AG09309 (cell line): ENCODE measurements at regions not wholly inside any gene's neighbourhood (a gene's known extent, or its start where the extent isn't known, plus 50 kb on each side); places are given as distances from the start of the nearest gene placed in this dataset.

Experiments
- DNase-seq: peaks from one replicate; pipeline ENCODE4 v3.0.0-alpha.2; 2010; ENCODE audit warnings: low read depth
- H3K4me3 ChIP-seq: 2 replicates; pipeline ENCODE4 v1.5.1; 2011; ENCODE audit warnings: mild to moderate bottlenecking, low read depth, low read length, moderate library complexity; ENCODE audit not compliant: control insufficient read depth
- CTCF ChIP-seq: IDR thresholded peaks from 2 replicates; pipeline ENCODE4 v1.5.1; 2011; ENCODE audit warnings: mild to moderate bottlenecking, low read depth, low read length, inconsistent platforms; ENCODE audit not compliant: insufficient read depth, control insufficient read depth; ENCODE audit errors: missing control alignments

- TF ChIP-seq CTCF, result no peak
- DNase-seq, result no peak
- H3K4me3 ChIP-seq, result no peak overlapping the region
Measured at GRCh38 chr4:148730082-148730640, 287.9 kb upstream of the NR3C2 start.

- TF ChIP-seq CTCF, result no peak
- no peak overlapping the region for H3K4me3 ChIP-seq
- no peak for DNase-seq
Measured at GRCh38 chr4:148717988-148718387, 275.8 kb upstream of the NR3C2 start.

- TF ChIP-seq CTCF, result no peak
- H3K4me3 ChIP-seq, result no peak overlapping the region
- DNase-seq, result no peak
Measured at GRCh38 chr4:148716431-148717052, 274.3 kb upstream of the NR3C2 start.

GRCh38 chr4:148704291-148704690, 262.1 kb upstream of the NR3C2 start:
- no peak for DNase-seq
- TF ChIP-seq CTCF, result no peak
- H3K4me3 ChIP-seq, result no peak overlapping the region

GRCh38 chr4:148694702-148695101, 252.5 kb upstream of the NR3C2 start:
- TF ChIP-seq CTCF, result no peak
- H3K4me3 ChIP-seq, result no peak overlapping the region
- no peak for DNase-seq

- no peak for DNase-seq
- no peak for TF ChIP-seq CTCF
- H3K4me3 ChIP-seq, result no peak overlapping the region
Measured at GRCh38 chr4:148693913-148694649, 251.9 kb upstream of the NR3C2 start.
